Inflammatory macrophage treated with lipopolysaccharide for 4 hours (primary cell): ENCODE measurements at regions not wholly inside any gene's neighbourhood (a gene's known extent, or its start where the extent isn't known, plus 50 kb on each side); places are given as distances from the start of the nearest gene placed in this dataset.
"Not testable (repeated sequence)": the region's sequence is repeated elsewhere in the genome, so short reads cannot be mapped to it uniquely, and the experiment has no call there.

Source experiments
- DNase-seq: peaks from one replicate; pipeline ENCODE4 v3.0.0-alpha.2; 2020

DNA sequence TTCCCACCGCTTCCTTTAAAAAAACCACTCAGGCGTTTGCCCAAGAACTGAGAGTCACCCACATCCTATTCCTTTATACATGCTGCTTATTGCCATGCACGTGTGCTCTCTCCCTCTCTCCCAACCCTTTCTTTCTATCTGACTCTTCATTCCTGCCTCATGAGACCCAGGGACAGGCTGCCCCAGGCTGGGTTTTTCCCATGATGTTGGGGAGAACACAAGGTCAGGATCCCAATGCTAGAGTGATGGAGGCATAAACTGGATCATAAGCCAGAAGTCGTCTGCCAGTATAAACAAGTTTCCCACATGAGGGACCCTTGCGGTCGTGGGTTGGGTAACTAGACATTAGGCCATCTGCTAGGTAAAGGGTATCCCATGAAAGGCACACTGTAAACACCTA lies 64.9 kb downstream of the CD2 start:
- no peak for DNase-seq

GRCh38 chr1:116820369-116820768 lies 66.1 kb downstream of the CD2 start:
- DNase-seq: no peak

GRCh38 chr1:116821763-116822162 lies 67.5 kb downstream of the CD2 start:
- DNase-seq: no peak

DNA sequence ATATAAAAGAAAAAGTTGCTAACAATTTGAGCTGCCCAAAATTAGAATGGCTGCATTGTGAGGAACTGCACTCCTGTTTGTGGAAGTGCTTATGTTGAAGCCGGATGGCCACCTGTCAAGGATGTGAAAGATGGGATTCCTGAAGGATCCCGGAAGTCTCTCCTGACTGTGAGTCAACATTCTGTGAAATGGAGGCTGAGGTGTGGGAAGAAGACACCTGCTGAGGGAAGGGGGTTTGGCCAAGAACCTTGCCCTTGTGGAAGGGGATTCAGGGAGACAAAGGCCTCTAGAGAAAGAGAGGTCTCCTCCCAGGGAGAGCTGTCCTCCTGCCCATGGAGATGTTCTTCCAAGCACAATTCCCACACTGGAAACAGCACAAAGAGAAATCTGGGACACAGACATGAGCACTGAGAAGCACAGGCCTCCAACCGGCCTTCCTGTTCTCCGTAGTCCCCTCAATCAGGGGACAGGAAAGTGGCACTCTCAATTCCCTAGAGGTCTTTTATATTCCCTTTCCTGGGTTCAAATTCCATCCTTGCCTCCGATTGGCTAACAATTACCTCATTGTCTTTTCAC lies 70.5 kb downstream of the CD2 start:
- no peak for DNase-seq

DNA sequence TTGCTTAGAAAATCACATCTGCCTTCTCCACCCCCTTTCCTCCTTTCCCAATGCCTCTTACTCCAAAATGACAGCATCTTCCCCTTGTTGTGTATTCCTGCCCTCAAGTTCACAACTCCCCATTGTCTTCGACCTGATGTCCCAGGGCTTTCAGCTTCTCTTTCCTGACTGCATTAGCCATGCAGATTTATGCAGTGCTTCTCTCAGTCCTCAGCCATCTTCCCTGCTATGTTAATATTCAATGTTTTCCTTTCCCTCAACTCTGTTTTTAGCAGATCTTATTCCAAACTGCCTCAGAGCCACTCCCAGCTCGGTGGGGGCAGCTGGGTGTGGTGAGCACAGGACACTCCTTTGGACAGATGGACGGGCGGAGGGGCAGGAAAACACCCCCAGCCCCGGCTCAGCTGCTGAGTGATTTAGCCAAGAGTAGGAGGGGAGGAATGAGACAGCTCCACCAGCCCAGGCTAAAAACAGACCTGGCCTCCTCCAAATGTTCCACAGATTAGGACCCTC lies 71.0 kb downstream of the CD2 start:
- no peak for DNase-seq

GRCh38 chr1:116825720-116826438 lies 71.6 kb downstream of the CD2 start:
- DNase-seq: no peak

GRCh38 chr1:116826818-116827606 lies 72.8 kb downstream of the CD2 start:
- no peak for DNase-seq

DNA sequence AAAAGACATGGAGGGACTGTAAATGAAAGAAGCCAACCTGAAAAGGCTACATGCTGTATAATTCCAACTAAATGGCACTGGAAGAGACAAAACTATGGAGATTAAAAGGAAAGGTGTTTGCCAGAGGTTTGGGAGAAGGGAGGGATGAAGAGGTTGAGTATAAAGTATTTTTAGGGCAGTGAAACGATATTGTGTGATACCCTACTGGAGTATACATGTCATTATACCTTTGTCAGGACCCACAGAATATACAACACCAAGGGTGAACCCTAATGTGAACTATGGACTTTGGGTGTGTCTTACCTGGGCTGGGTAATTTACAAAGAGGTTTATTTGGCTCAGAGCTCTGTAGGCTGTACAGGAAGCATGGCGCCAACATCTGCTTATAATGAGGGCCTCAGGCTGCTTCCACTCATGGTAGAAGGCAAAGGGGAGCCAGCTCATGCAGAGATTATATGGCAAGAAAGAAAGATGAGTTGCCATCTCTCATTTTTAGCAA lies 73.4 kb downstream of the CD2 start:
- DNase-seq: no peak

- DNase-seq: no peak
These were observed 77.3 kb upstream of the PTGFRN start for GRCh38 chr1:116832308-116832931.

DNA sequence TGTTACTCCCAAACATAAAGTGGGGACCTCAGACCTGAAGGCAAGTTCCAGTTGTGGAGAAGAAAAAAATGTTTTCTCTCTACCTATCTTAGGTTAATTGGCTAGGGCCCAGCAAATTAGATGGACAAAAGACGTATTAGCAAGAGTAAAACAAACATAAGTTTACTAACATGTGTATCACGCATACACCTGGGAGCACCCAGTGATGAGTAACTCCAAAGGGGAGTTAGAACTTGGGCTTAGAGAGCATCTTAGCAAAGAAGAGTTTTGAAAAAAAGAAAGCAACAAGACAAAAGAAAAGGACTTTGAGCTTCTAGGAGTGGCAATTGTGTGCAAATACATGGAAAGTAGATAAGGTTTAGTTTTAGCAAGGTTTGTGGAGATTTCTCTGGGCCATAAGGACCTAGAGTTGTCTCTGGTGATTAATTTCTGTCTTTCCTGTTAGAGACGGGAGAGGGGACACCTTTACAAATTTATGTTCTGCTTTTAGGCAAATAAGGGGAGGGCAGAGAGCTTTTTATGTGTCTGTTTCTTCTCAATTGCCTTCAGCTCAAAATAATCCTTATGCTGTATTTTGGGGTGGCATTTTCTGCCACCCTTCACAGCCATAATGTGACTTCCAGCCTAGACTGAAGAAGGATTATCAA lies 76.7 kb upstream of the PTGFRN start:
- DNase-seq: no peak

DNA sequence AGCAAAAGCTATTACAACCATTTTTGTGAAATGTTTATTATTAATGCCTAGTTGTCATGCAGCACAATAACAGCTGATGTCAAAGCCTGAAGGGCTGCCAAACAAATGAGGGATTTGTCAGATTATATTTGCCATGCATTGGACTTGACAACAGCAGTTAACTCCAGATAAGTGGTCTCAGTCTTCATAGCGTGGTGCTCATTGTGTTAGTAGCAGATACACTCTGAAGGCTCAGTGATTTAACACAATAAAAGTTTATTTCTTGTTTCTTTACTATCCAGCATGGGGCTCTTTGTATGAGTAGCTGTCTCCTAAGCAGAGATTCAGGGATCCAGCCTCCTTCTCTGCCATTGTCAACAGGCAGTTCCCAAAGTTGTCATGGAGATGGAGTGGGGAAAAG lies 76.0 kb upstream of the PTGFRN start:
- no peak for DNase-seq

GRCh38 chr1:116834595-116834994 lies 75.1 kb upstream of the PTGFRN start:
- DNase-seq: no peak

GRCh38 chr1:116835161-116835560 lies 74.6 kb upstream of the PTGFRN start:
- no peak for DNase-seq

GRCh38 chr1:116836099-116836498 lies 73.6 kb upstream of the PTGFRN start:
- DNase-seq: no peak

GRCh38 chr1:116841569-116842344 lies 68.0 kb upstream of the PTGFRN start:
- DNase-seq: no peak

GRCh38 chr1:116842654-116843053 lies 67.1 kb upstream of the PTGFRN start:
- DNase-seq: no peak

DNA sequence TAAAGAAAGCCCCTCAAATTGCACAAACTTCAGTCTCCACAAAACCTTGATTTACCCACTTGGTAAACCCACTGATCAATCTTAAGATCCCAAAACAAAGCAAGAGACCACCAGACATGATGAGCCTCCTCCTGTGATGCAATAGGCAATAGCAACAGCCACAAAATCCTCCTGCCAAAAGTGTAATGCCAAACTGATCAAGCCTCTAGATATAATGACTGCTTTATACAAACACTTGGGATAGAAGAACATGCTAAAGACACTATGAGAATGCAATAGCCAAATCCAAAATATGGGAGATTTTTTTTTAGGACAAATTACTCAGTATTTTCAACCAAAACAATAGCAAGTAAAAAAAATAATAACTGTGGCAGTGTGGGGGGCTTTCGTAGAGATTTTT lies 64.9 kb upstream of the PTGFRN start:
- no peak for DNase-seq

DNA sequence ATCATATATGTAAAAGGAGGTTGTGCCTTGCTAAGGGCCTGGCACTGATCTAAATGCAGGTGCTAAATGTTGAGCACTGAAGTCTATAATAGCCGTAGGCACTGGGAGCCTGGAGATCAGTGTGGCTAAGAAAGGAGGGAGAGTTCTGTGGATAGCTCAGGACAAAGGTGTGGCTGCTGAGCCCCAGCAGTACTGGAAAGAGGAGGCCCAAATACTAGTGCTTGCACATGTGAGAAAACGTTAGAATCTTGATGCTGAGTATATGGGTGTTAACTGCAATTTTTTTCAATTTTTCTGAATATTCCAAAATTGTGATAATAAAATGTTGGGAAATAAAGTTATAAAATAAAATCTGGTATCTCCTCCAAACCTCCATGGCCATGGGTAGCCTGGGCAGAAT lies 62.5 kb upstream of the PTGFRN start:
- no peak for DNase-seq

- peak; percentile 67 for DNase-seq
These were observed 61.8 kb upstream of the PTGFRN start for GRCh38 chr1:116847688-116848531.

GRCh38 chr1:116850436-116850835 lies 59.3 kb upstream of the PTGFRN start:
- DNase-seq: no peak

DNA sequence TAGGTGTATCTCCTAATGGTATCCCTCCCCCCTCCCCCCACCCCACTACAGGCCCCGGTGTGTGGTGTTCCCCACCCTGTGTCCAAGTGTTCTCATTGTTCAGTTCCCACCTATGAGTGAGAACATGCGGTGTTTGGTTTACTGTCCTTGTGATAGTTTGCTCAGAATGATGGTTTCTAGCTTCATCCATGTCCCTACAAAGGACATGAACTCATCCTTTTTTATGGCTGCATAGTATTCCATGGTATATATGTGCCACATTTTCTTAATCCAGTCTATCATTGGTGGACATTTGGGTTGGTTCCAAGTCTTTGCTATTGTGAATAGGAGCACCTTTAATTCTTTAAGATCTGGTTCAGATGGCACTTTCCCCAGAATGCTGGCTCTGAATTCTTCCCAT lies 58.5 kb upstream of the PTGFRN start:
- not testable (repeated sequence) for DNase-seq
